ENCODE measurements at regions not wholly inside any gene's neighbourhood (a gene's known extent, or its start where the extent isn't known, plus 50 kb on each side); places are given as distances from the start of the nearest gene placed in this dataset.

DNA sequence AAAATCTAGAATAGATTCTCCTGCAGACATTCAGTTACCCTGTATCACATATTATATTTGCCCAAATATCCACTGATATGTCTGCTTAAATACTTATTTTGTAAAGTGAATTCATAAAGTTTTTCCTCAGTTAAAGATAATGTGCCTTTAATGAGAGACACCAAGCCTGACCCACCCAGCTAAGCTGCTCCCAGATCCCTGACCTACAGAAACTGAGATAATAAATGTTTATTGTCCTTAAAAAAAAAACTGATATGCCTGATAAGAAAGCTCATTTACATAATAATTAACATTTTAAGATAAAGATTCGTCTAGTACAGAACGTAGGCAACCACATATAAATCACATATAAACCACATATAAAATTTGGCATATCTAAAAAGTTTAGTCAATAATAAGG, 161.7 kb upstream of the RAP2B start:
- Mint-ChIP-seq H3K4me3 (no peak overlapping the region), H3K27me3 (peaks cover 3% of the 10 kb centered on the region), H3K27ac (no peak overlapping the region), H3K9me3 (ENCODE audit: insufficient read depth) (no peaks in the 10 kb centered on the region), H3K4me1 (no peaks in the 10 kb centered on the region)
- POLR2A ChIA-PET, result no interaction called here
- Histone ChIP-seq H3K4me2 (replicated peaks; ENCODE audit: low read depth, low read length, poor library complexity, severe bottlenecking) (no peak overlapping the region), H3K4me1 (ENCODE audit: control insufficient read depth in 2 of 2, insufficient read depth in 2 of 2, low read length in 2 of 2) (no peaks in the 10 kb centered on the region), H3K27ac (ENCODE audit: low read length in 2 of 2) (no peak overlapping the region), H4K20me1 (ENCODE audit: control insufficient read depth, insufficient read depth, low read length, poor library complexity, severe bottlenecking) (no peaks in the 10 kb centered on the region), H3K9me3 (ENCODE audit: control extremely low read depth in 1 of 3, control insufficient read depth in 2 of 3, insufficient read depth in 1 of 3, low read length in 2 of 3) (no peaks in the 10 kb centered on the region), H3K79me2 (ENCODE audit: control insufficient read depth, insufficient read depth, low read length) (no peaks in the 10 kb centered on the region), H2AFZ (ENCODE audit: insufficient read depth, low read depth, low read length, poor library complexity, severe bottlenecking) (no peak overlapping the region), H3K4me3 (ENCODE audit: control extremely low read depth in 1 of 5, extremely low read depth in 1 of 5, insufficient read depth in 1 of 5, low read depth in 2 of 5, low read length in 4 of 5) (no peak overlapping the region), H3K27me3 (replicated peaks in 1 of 4; ENCODE audit: control extremely low read depth in 1 of 4, control insufficient read depth in 3 of 4, insufficient read depth in 4 of 4, low read length in 3 of 4) (no peaks in the 10 kb centered on the region), H3K9ac (ENCODE audit: low read length) (no peak overlapping the region), H3K36me3 (replicated peaks in 1 of 2; ENCODE audit: control extremely low read depth in 1 of 2, control insufficient read depth in 1 of 2, extremely low read depth in 1 of 2, insufficient read depth in 2 of 2, low read length in 1 of 2) (no peaks in the 10 kb centered on the region)
- no peak for TF ChIP-seq CTCF (IDR thresholded peaks at IDR 0.05)
- no peak for TF ChIP-seq EZH2 (IDR thresholded peaks at IDR 0.05; ENCODE audit: borderline replicate concordance, insufficient read depth, low read depth, low read length, poor library complexity, severe bottlenecking)
- DNase-seq (no peak), ATAC-seq (ENCODE audit: low read depth) (no peak)
- no CpG with 5 or more reads among the region's 2 CpGs for WGBS (ENCODE audit: insufficient coverage)
- CTCF ChIA-PET, result no interaction called here
- intact Hi-C loops (cut with micrococcal nuclease), result no loop called here

GRCh38 chr3:153001210-153002078, 160.6 kb upstream of the RAP2B start:
- TF ChIP-seq EZH2 (IDR thresholded peaks at IDR 0.05; ENCODE audit: borderline replicate concordance, insufficient read depth, low read depth, low read length, poor library complexity, severe bottlenecking), result no peak
- no peak for TF ChIP-seq CTCF (IDR thresholded peaks at IDR 0.05)
- no peak overlapping the region for H3K27ac ChIP-seq (ENCODE audit: low read length in 2 of 2)
- no peak for ATAC-seq (ENCODE audit: low read depth)
- H3K4me3 ChIP-seq (ENCODE audit: control extremely low read depth in 1 of 5, extremely low read depth in 1 of 5, insufficient read depth in 1 of 5, low read depth in 2 of 5, low read length in 4 of 5), result no peak overlapping the region
- intact Hi-C loops (cut with micrococcal nuclease), result no loop called here
- H3K4me2 ChIP-seq (replicated peaks; ENCODE audit: low read depth, low read length, poor library complexity, severe bottlenecking), result no peak overlapping the region
- no peak overlapping the region for H2AFZ ChIP-seq (ENCODE audit: insufficient read depth, low read depth, low read length, poor library complexity, severe bottlenecking)
- no peaks in the 10 kb centered on the region for H3K27me3 ChIP-seq (replicated peaks in 1 of 4; ENCODE audit: control extremely low read depth in 1 of 4, control insufficient read depth in 3 of 4, insufficient read depth in 4 of 4, low read length in 3 of 4)
- Mint-ChIP-seq H3K27ac (no peak overlapping the region), H3K9me3 (ENCODE audit: insufficient read depth) (no peaks in the 10 kb centered on the region), H3K4me1 (no peaks in the 10 kb centered on the region), H3K4me3 (no peak overlapping the region), H3K27me3 (peaks cover 2% of the 10 kb centered on the region)
- CTCF ChIA-PET, result no interaction called here
- H4K20me1 ChIP-seq (ENCODE audit: control insufficient read depth, insufficient read depth, low read length, poor library complexity, severe bottlenecking), result no peaks in the 10 kb centered on the region
- H3K9me3 ChIP-seq (ENCODE audit: control extremely low read depth in 1 of 3, control insufficient read depth in 2 of 3, insufficient read depth in 1 of 3, low read length in 2 of 3), result no peaks in the 10 kb centered on the region
- POLR2A ChIA-PET, result no interaction called here
- H3K9ac ChIP-seq (ENCODE audit: low read length), result no peak overlapping the region
- no peaks in the 10 kb centered on the region for H3K4me1 ChIP-seq (ENCODE audit: control insufficient read depth in 2 of 2, insufficient read depth in 2 of 2, low read length in 2 of 2)
- H3K36me3 ChIP-seq (replicated peaks in 1 of 2; ENCODE audit: control extremely low read depth in 1 of 2, control insufficient read depth in 1 of 2, extremely low read depth in 1 of 2, insufficient read depth in 2 of 2, low read length in 1 of 2), result no peaks in the 10 kb centered on the region
- WGBS (ENCODE audit: insufficient coverage), result no CpG with 5 or more reads among the region's 4 CpGs
- H3K79me2 ChIP-seq (ENCODE audit: control insufficient read depth, insufficient read depth, low read length), result no peaks in the 10 kb centered on the region
- DNase-seq, result no peak
